IMR-90 (cell line): ENCODE measurements at regions not wholly inside any gene's neighbourhood (a gene's known extent, or its start where the extent isn't known, plus 50 kb on each side); places are given as distances from the start of the nearest gene placed in this dataset.

Experiments used
- ATAC-seq: fragments of 200-7000 bp; cut with Tn5 transposase; 2 replicates; pipeline ENCODE4 v1.9.1; 2020; ENCODE audit warnings: low read depth, mild to moderate bottlenecking, moderate library complexity
- BruUV-seq: library from RNA; stranded (reverse); fragments of 400-500 nt; replicated peaks from 2 replicates; lab custom pipeline; 2021; lab: Mats Ljungman, UMichigan
- CTCF ChIA-PET: fragments of 300-600 bp; formaldehyde crosslinking; extraction: SDS; loops from one replicate; lab custom pipeline; 2021; ENCODE audit warnings: antibody characterized with exemption; lab: Yijun Ruan, JAX
- POLR2A ChIA-PET: fragments of 300-600 bp; sonication (Branson Sonifier 250); formaldehyde crosslinking; loops from one replicate; lab custom pipeline; 2022; ENCODE audit warnings: antibody characterized with exemption; ENCODE audit not compliant: unreplicated experiment; lab: Charles Lee
- DNase-seq: peaks from one replicate; pipeline ENCODE4 v3.0.0; 2013
- H2AFZ ChIP-seq: replicated peaks from 2 replicates; pipeline ENCODE3; 2013; ENCODE audit warnings: low read length, mild to moderate bottlenecking; ENCODE audit not compliant: poor library complexity
- H2AK5ac ChIP-seq: 2 replicates; pipeline ENCODE4 v1.6.1; 2013; ENCODE audit warnings: low read depth, low read length, inconsistent platforms
- H2AK9ac ChIP-seq: replicated peaks from 2 replicates; pipeline ENCODE3; 2013; ENCODE audit warnings: mild to moderate bottlenecking, low read depth, low read length, moderate library complexity; ENCODE audit not compliant: poor library complexity
- H2BK120ac ChIP-seq: 2 replicates; pipeline ENCODE4 v1.6.1; 2013; ENCODE audit warnings: low read depth, low read length, inconsistent platforms
- H2BK15ac ChIP-seq: 3 replicates; pipeline ENCODE4 v1.6.1; 2013; ENCODE audit warnings: low read depth, low read length, inconsistent platforms
- H2BK20ac ChIP-seq: 2 replicates; pipeline ENCODE4 v1.6.1; 2013; ENCODE audit warnings: low read depth, mild to moderate bottlenecking, inconsistent platforms, low read length, moderate library complexity
- H2BK5ac ChIP-seq: 2 replicates; pipeline ENCODE4 v1.6.1; 2013; ENCODE audit warnings: mild to moderate bottlenecking, low read depth, low read length, inconsistent platforms; ENCODE audit not compliant: poor library complexity, severe bottlenecking
- H3K14ac ChIP-seq: replicated peaks from 2 replicates; pipeline ENCODE4 v1.6.1; 2013; ENCODE audit warnings: low read depth, low read length, inconsistent platforms
- H3K18ac ChIP-seq: 2 replicates; pipeline ENCODE4 v1.6.1; 2013; ENCODE audit warnings: low read depth, low read length, control low read depth
- H3K23ac ChIP-seq: 2 replicates; pipeline ENCODE4 v1.6.1; 2013; ENCODE audit warnings: low read depth, low read length, inconsistent platforms
- H3K27ac ChIP-seq: 2 replicates; pipeline ENCODE4 v1.5.1; 2013; ENCODE audit warnings: mild to moderate bottlenecking, control low read depth, low read length; ENCODE audit not compliant: insufficient read depth
- H3K27me3 ChIP-seq: 2 replicates; pipeline ENCODE4 v1.6.1; 2013; ENCODE audit warnings: low read length; ENCODE audit not compliant: control insufficient read depth, insufficient read depth
- H3K36me3 ChIP-seq: 2 replicates; pipeline ENCODE4 v1.6.1; 2013; ENCODE audit warnings: low read length, mixed read lengths; ENCODE audit not compliant: control insufficient read depth, insufficient read depth
- H3K4ac ChIP-seq: 2 replicates; pipeline ENCODE4 v1.6.1; 2013; ENCODE audit warnings: low read depth, low read length, inconsistent platforms
- H3K4me1 ChIP-seq: 2 replicates; pipeline ENCODE4 v1.6.1; 2013; ENCODE audit warnings: low read length, mixed read lengths; ENCODE audit not compliant: control insufficient read depth, insufficient read depth
- H3K4me2 ChIP-seq: 2 replicates; pipeline ENCODE4 v1.6.1; 2013; ENCODE audit warnings: low read depth, mild to moderate bottlenecking, control low read depth, low read length, moderate library complexity
- H3K4me3 ChIP-seq: 2 replicates; pipeline ENCODE4 v1.5.1; 2013; ENCODE audit warnings: low read depth, mild to moderate bottlenecking, control low read depth, low read length, moderate library complexity; ENCODE audit not compliant: insufficient read depth
- H3K56ac ChIP-seq: 2 replicates; pipeline ENCODE4 v1.6.1; 2013; ENCODE audit warnings: low read length, inconsistent platforms; ENCODE audit not compliant: insufficient read depth; ENCODE audit errors: extremely low read depth
- H3K79me1 ChIP-seq, 2 experiments: 2 replicates each; pipeline ENCODE4 v1.6.1; 2013; ENCODE audit warnings: low read length in 2 of 2, inconsistent platforms in 1 of 2, low read depth in 1 of 2
- H3K9ac ChIP-seq: 2 replicates; pipeline ENCODE4 v1.6.1; 2013; ENCODE audit warnings: low read depth, low read length, control low read depth
- H3K9me1 ChIP-seq: 2 replicates; pipeline ENCODE4 v1.6.1; 2013; ENCODE audit warnings: low read length, inconsistent platforms; ENCODE audit not compliant: insufficient read depth
- H3K9me3 ChIP-seq: 2 replicates; pipeline ENCODE4 v1.6.1; 2013; ENCODE audit warnings: low read length; ENCODE audit not compliant: control insufficient read depth, insufficient read depth
- H4K20me1 ChIP-seq: 2 replicates; pipeline ENCODE4 v1.6.1; 2013; ENCODE audit warnings: low read length, inconsistent platforms; ENCODE audit not compliant: insufficient read depth
- H4K5ac ChIP-seq: 2 replicates; pipeline ENCODE4 v1.6.1; 2013; ENCODE audit warnings: mild to moderate bottlenecking, low read depth, low read length, control low read depth
- H4K8ac ChIP-seq, 2 experiments: 2 replicates each; pipeline ENCODE4 v1.6.1; 2013; ENCODE audit warnings: low read depth in 2 of 2, low read length in 2 of 2, control low read depth in 1 of 2, inconsistent platforms in 1 of 2
- H4K91ac ChIP-seq: 2 replicates; pipeline ENCODE4 v1.6.1; 2013; ENCODE audit warnings: low read depth, low read length, inconsistent platforms; ENCODE audit not compliant: insufficient read depth
- MAZ ChIP-seq: IDR thresholded peaks from 2 replicates; pipeline ENCODE4 v1.6.1; 2012; ENCODE audit warnings: low read depth, mild to moderate bottlenecking, low read length, improper control_type of control experiment, moderate library complexity, borderline replicate concordance
- RCOR1 ChIP-seq: IDR thresholded peaks from 2 replicates; pipeline ENCODE4 v1.6.1; 2012; ENCODE audit warnings: mild to moderate bottlenecking, low read length, improper control_type of control experiment; ENCODE audit not compliant: insufficient replicate concordance
- dilution Hi-C: fragments of 300-500 bp; cut with HindIII; formaldehyde crosslinking; loops from one replicate; pipeline ENCODE4 v1.14.3; 2018; ENCODE audit warnings: low sequenced_read_pairs; ENCODE audit not compliant: unreplicated experiment
- in situ Hi-C: fragments of 300-500 bp; cut with MboI; formaldehyde crosslinking; loops from 3 replicates; pipeline ENCODE4 v1.14.3; 2019; ENCODE audit warnings: low sequenced_read_pairs, inconsistent platforms, mixed read lengths
- intact Hi-C: fragments of 100-400 bp; cut with micrococcal nuclease; formaldehyde crosslinking; loops from 2 replicates; pipeline ENCODE4 v1.10.0; 2022

GRCh38 chr5:100306000-100306399, 229.2 kb upstream of the FAM174A start:
- Histone ChIP-seq H3K27me3 (no peaks in the 10 kb centered on the region), H3K18ac (no peak overlapping the region), H3K4me1 (no peaks in the 10 kb centered on the region), H2BK120ac (no peak overlapping the region), H4K91ac (no peak overlapping the region), H2BK20ac (no peak overlapping the region), H3K4me3 (no peak overlapping the region), H3K9me3 (peaks cover 2% of the 10 kb centered on the region; the same call in 1 of the 2 replicates), H3K4me2 (no peak overlapping the region), H4K20me1 (no peaks in the 10 kb centered on the region), H4K5ac (no peak overlapping the region), H3K79me1 (no peaks in the 10 kb centered on the region), H2BK15ac (no peak overlapping the region), H3K14ac (no peak overlapping the region), H2AFZ (no peak overlapping the region), H2AK5ac (no peak overlapping the region), H3K9ac (no peak overlapping the region), H3K27ac (no peak overlapping the region), H4K8ac (no peak overlapping the region), H3K56ac (no peak overlapping the region), H3K23ac (no peak overlapping the region), H2BK5ac (no peak overlapping the region), H3K9me1 (no peaks in the 10 kb centered on the region), H3K36me3 (no peaks in the 10 kb centered on the region), H3K4ac (no peak overlapping the region), H2AK9ac (no peak overlapping the region)
- ATAC-seq: no peak
- in situ Hi-C loops: no loop called here
- dilution Hi-C loops: no loop called here
- intact Hi-C loops: no loop called here
- DNase-seq: no peak
- ChIA-PET POLR2A (no interaction called here), CTCF (no interaction called here)
- TF ChIP-seq MAZ (no peak), RCOR1 (no peak)
- BruUV-seq: no TSS peak
